Vagina (tissue), 2 donors: ENCODE measurements at regions not wholly inside any gene's neighbourhood (a gene's known extent, or its start where the extent isn't known, plus 50 kb on each side); places are given as distances from the start of the nearest gene placed in this dataset.

Source experiments
- DNase-seq, 2 donors: peaks; one replicate each; pipeline ENCODE4 v3.0.0-alpha.2; 2017; ENCODE audit errors: extremely low spot score in 2 of 2
- H3K27ac ChIP-seq: fragments of 200-600 bp; sonication (generic); one replicate; pipeline ENCODE4 v1.5.1; 2019
- H3K27me3 ChIP-seq: fragments of 200-600 bp; sonication (generic); one replicate; pipeline ENCODE4 v1.5.1; 2019
- H3K36me3 ChIP-seq, 2 donors: fragments of 200-600 bp; sonication (generic); one replicate each; pipeline ENCODE4 v1.5.1; 2017 to 2019
- H3K4me1 ChIP-seq: fragments of 200-600 bp; sonication (generic); one replicate; pipeline ENCODE4 v1.5.1; 2019
- H3K4me3 ChIP-seq, 2 donors: fragments of 200-600 bp; sonication (generic); 1 replicate in 1 of 2; 2 replicates in 1 of 2; pipeline ENCODE4 v1.5.1; 2016 to 2019
- H3K9me3 ChIP-seq: fragments of 200-600 bp; sonication (generic); one replicate; pipeline ENCODE4 v1.5.1; 2019
- CTCF ChIP-seq, 3 experiments: fragments of 450-650 bp in 2 of 3; fragments of 200-600 bp in 1 of 3; sonication (generic) in 1 of 3; IDR thresholded peaks; one replicate each; pipeline ENCODE4 v1.5.1; 2017 to 2019; ENCODE audit warnings: antibody characterized with exemption in 3 of 3, mild to moderate bottlenecking in 2 of 3, moderate library complexity in 2 of 3
- POLR2A ChIP-seq, 2 donors: fragments of 450-650 bp; IDR thresholded peaks; one replicate each; pipeline ENCODE4 v1.6.1; 2017; ENCODE audit warnings: antibody characterized with exemption in 2 of 2, mild to moderate bottlenecking in 2 of 2, moderate library complexity in 2 of 2
- POLR2AphosphoS5 ChIP-seq, 2 donors: sonication (generic); formaldehyde crosslinking; IDR thresholded peaks; one replicate each; pipeline ENCODE4 v1.9.0; 2017; ENCODE audit warnings: antibody characterized with exemption in 2 of 2, mild to moderate bottlenecking in 2 of 2, low read depth in 1 of 2; ENCODE audit not compliant: insufficient read depth in 1 of 2
- intact Hi-C: fragments of 100-400 bp; cut with DNase I; formaldehyde crosslinking; loops from one replicate; pipeline ENCODE4 v1.15.1; 2023

DNA sequence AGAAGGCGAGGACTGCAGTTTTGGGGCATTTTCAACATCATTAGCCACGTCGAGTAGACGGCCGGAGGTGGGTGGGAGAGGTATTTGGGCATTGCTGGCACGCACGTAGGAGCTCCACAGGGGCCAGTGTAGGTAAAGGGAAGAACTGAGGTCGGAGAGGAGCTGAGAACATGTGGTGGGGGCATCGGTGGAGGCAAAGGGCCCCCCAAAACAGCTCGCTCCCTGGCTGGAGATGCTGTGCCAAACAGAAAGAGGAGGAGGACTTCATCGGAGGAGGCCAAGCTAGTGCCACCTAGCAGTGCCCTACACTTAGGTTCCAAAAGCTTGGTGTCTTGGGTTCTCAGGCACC is 52.0 kb upstream of the PPP2R5C start:
- intact Hi-C loops = no loop called here
- Histone ChIP-seq H3K27ac (no peak overlapping the region), H3K4me3 (no peak overlapping the region), H3K9me3 (no peaks in the 10 kb centered on the region), H3K36me3 (no peaks in the 10 kb centered on the region), H3K4me1 (peaks cover 13% of the 10 kb centered on the region), H3K27me3 (no peaks in the 10 kb centered on the region)
- TF ChIP-seq POLR2A (IDR thresholded peaks at IDR 0.05) = no peak
- no peak for TF ChIP-seq POLR2AphosphoS5 (IDR thresholded peaks at IDR 0.05; ENCODE audit: insufficient read depth in 1 of 2, low read depth in 1 of 2)
- no peak for TF ChIP-seq CTCF (IDR thresholded peaks at IDR 0.05)
- DNase-seq = no peak

DNA sequence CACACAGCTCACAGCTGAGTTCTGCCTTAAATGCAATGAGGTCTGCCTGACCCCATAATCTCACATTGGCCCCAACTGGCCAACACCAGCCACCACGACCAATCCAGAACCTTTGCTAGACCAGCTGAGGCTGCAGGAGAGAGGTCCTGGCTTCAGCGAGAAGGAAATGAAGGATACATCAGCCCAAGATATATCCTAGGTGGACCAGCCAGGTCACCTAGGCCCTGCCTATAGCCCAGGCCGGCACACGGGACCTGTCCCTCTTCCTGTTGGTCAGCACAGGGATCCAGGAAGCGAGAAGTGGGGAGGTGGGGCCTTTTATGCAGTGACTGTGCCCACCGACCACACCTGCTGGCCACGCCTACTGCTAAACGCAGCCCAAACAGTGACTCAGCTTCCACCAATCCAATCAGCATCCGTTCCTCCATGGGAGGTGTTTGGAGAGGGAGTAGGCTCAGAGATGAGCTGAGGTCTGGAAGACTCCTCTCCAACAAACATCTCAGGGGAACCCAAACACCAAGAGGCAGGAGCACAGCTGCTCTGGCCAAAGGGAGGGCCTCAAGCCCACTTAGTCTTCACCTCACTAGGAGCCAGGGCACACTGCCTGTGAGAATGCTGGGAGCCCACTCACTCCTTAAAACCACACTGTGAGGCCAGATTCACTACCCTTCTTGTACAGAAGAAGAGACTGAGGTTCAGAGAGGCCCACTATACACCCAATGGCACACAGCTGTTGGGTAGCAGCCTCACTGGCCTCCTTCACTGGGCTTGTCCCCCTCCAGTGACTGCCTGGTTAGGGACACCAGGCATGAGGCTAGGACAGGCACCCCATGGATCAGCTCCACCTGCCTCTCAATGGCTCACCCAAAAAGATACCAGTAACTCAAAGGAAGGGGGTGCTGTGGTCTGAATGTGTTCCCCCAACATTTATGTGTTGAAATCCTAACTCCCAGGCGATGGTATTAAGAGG is 51.3 kb upstream of the PPP2R5C start:
- Histone ChIP-seq H3K4me1 (peaks cover 13% of the 10 kb centered on the region), H3K36me3 (no peaks in the 10 kb centered on the region), H3K27ac (no peak overlapping the region), H3K9me3 (no peaks in the 10 kb centered on the region), H3K27me3 (no peaks in the 10 kb centered on the region), H3K4me3 (no peak overlapping the region)
- peak in 1 of 2 donors; percentile 70 for DNase-seq
- no peak for TF ChIP-seq CTCF (IDR thresholded peaks at IDR 0.05)
- TF ChIP-seq POLR2A (IDR thresholded peaks at IDR 0.05) = no peak
- no peak for TF ChIP-seq POLR2AphosphoS5 (IDR thresholded peaks at IDR 0.05; ENCODE audit: insufficient read depth in 1 of 2, low read depth in 1 of 2)
- intact Hi-C loops = no loop called here

- intact Hi-C loops = no loop called here
- H3K27me3 ChIP-seq = no peaks in the 10 kb centered on the region
- no peak overlapping the region for H3K4me3 ChIP-seq
- TF ChIP-seq POLR2A (IDR thresholded peaks at IDR 0.05) (no peak), CTCF (IDR thresholded peaks at IDR 0.05) (no peak)
- H3K9me3 ChIP-seq = no peaks in the 10 kb centered on the region
- H3K4me1 ChIP-seq = peaks cover 6% of the 10 kb centered on the region
- H3K27ac ChIP-seq = no peak overlapping the region
- no peaks in the 10 kb centered on the region for H3K36me3 ChIP-seq
- DNase-seq = peak; percentile 81 to 84
Observed at GRCh38 chr14:101711041-101711856, 50.3 kb upstream of the PPP2R5C start.
